Activated CD4-positive, alpha-beta T cell treated with anti-CD3 and anti-CD28 coated beads, Interleukin-2, amount 50 U/mL, for 1 hour (primary cell): ENCODE measurements at regions not wholly inside any gene's neighbourhood (a gene's known extent, or its start where the extent isn't known, plus 50 kb on each side); places are given as distances from the start of the nearest gene placed in this dataset.
"Not testable (repeated sequence)": the region's sequence is repeated elsewhere in the genome, so short reads cannot be mapped to it uniquely, and the experiment has no call there.

Source experiments
- DNase-seq: peaks from one replicate; pipeline ENCODE4 v3.0.0-alpha.2; 2020

DNA sequence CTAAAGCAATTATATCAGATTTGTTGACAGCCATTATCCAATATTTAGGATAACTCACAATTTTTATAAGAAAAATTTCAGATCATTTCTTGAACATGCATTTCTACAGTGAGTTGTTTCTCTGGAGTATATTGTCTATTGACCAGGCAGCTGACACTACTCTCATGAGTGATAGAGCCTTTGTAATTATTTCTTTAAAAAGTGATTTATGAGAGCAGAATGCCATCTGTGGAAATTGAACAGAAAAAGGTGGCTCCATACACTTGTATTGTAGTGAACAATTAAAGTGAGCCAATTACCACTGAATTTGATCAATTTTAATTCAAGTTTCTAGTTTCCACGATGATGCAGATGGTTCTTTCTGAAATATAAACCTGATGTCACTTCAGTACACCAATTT, 855.4 kb downstream of the TAF11L14 start:
- no peak for DNase-seq

- no peak for DNase-seq
Measured at GRCh38 chr5:18491349-18491748, 857.1 kb downstream of the TAF11L14 start.

GRCh38 chr5:18495157-18495556, 860.9 kb downstream of the TAF11L14 start:
- no peak for DNase-seq

GRCh38 chr5:18496041-18496440, 861.8 kb downstream of the TAF11L14 start:
- DNase-seq: no peak

GRCh38 chr5:18497089-18497488, 862.8 kb downstream of the TAF11L14 start:
- DNase-seq: no peak

DNA sequence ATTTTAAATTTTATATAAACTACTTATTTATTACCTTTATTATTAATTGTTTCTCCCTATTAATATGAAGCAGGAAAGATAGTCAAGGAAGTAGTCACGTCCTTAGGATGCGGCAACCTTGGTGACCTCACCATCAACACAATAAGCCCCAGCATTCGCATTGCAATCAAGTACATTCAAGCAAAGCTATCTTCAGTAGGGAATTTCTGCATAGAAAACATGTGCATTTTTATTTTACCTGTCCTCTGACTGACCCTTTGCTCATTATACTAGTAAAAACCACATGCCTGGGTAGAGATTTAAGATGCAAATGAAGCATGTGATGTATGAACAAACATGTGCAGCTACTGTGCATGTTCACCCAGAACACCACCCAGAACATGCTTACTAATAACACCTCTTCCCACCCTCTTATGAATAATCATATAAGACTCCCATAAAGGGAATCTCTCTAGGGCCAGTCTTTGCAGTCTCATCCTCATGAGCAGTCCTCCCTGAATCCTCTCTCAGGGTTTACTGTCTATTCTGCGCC, 869.6 kb downstream of the TAF11L14 start:
- DNase-seq: no peak

DNA sequence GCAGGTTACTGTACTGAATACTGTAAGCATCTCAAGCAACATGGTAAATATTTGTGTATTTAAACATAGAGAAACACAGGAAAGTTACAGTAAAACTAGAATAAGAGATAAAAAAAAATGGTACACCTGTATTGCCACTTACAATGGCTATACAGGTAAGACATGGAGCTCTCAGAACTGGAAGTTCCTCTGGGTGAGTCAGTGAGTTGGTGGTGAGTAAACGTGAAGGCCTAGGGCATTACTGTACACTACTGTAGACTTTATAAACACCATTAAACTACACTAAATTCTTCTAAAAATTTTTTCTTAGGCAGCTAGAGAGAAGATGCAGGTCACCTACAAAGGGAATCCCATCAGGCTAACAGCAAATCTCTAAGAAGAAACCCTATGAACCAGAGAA, 872.9 kb downstream of the TAF11L14 start:
- no peak for DNase-seq

- no peak for DNase-seq
Measured at GRCh38 chr5:18517641-18518380, 883.6 kb downstream of the TAF11L14 start.

DNA sequence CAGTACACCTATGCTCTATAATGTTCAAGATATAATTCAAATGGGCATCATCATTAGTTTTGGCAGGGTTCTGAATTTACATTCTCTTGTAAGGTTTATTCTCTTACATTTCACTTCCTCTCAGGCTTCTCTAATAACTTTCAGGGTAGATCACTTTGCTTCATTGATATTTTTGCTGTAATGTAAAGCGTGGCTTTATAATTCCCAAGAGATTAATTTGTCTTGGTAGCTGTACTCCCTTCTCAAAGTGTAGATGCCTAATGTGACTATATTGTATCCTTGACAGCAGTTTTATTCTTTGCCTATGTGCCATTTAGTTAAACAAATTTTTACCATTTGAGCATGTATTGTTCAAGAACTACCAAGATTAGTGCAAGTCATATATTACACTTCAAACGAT, 889.1 kb downstream of the TAF11L14 start:
- no peak for DNase-seq

GRCh38 chr5:18526792-18527405, 892.6 kb downstream of the TAF11L14 start:
- no peak for DNase-seq

GRCh38 chr5:18533137-18533536, 898.9 kb downstream of the TAF11L14 start:
- no peak for DNase-seq

DNA sequence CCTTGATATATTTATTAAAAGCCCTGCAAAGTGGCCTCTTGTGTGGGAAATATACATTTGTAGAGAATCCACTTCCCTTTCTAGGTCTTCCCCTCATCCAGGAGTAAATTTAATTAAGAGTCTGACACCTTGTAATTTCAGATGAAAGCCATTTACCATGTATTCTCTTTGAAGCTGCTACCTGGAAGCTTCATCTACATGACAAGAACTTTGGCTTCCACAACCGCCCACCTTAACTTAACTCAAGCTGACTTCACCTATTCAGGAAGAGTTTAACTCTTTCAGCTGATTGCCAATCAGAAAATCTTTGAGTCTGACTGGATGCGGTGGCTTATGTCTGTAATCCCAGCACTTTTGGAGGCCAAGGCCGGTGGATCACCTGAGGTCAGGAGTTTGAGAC, 899.9 kb downstream of the TAF11L14 start:
- no peak for DNase-seq

- DNase-seq: not testable (repeated sequence)
Measured at GRCh38 chr5:18535753-18536152, 901.5 kb downstream of the TAF11L14 start.

DNA sequence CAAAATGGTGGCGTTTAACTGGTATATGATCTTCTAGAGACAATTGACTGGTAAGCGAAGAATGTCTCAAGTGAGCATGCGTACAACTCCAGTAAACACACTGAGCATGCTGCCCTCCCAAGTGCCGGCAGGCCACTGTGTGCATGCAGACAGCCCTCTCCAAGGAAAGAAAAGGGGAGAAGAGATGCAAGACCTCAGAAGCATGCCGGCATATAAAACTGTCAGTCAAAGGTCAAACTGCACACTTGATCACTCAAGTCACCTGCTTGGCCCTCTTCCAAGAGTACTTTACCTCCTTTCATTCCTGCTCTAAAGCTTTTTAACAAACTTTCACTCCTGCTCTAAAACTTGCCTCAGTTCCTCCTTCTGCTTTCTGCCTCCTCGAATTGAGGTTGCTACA, 910.2 kb downstream of the TAF11L14 start:
- no peak for DNase-seq

GRCh38 chr5:18546591-18546990, 912.3 kb downstream of the TAF11L14 start:
- no peak for DNase-seq

DNA sequence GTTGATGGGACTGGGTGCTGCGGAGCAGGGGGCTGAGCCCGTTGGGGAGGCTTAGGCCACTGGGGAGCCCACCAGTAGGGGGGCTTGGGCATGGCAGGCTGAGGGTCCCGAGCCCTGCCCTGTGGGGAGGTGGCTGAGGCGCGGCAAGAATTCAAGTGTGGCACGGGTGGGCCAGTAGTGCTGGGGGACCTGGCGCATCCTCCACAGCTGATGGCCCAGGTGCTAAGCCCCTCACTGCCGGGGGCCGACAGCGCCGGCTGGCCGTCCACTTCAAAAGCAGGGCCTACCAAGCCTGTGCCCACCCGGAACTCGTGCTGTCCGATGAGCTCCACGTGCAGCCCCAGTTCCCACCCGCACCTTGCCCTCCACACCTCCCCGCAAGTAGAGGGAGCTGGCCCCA, 917.5 kb downstream of the TAF11L14 start:
- DNase-seq: no peak

DNA sequence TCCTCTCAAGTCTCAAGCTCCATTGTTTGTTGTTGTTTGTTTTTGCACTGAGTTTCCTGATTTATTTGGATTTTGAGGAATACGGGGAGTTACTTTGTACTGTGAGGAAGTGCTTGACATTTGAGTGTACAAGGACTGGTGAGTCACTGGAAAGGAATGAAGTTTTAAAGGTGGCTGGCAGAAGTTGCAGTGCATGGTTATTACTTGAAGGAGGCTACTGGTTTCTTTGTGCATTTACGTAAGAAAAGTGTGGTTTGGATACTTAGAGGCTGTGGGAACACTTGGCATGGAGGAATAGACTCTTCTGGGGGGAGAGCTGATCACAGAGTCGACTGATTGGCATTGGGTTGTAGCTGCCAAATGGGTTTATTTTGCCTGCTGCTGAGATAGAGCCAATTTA, 919.0 kb downstream of the TAF11L14 start:
- DNase-seq: no peak

- no peak for DNase-seq
Measured at GRCh38 chr5:18560602-18561001, 926.3 kb downstream of the TAF11L14 start.

DNA sequence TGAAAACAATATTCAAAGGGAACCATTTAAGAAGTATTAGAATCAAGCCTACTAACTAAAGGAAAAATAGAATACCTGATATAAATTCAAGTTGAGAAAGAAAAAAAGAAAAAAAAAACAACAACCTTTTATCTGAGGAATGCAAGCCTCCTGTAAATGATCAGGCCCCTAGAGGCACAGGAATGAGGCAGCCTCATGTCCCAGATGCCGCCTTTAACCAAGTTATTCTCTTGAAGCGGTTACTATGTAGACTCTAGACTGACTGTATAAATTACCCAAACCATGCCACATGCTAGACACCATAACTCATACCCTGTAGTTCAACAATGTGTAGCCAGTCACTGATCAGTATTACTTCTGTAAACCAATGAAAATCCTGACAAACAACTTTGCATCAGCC, 929.6 kb downstream of the TAF11L14 start:
- no peak for DNase-seq

GRCh38 chr5:18566671-18567070, 932.4 kb downstream of the TAF11L14 start:
- DNase-seq: no peak

DNA sequence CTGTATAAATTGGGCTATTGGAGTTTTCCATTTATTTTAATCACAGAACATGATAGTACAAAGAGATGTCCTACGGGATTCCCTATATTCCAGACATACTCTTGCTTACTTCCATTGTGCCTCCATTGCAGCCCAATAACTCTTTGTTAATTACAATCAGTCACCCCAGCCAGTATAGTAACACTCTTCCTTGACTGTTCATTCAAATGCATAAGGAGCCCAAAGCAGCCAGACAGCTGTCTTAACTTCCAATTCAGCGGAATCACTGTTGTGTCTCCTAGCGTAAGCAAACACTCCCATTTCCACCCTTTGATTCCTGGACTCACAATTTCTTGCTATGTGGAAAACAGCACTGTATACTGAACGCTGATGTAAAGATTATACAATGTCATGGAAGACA, 942.3 kb downstream of the TAF11L14 start:
- DNase-seq: no peak

DNA sequence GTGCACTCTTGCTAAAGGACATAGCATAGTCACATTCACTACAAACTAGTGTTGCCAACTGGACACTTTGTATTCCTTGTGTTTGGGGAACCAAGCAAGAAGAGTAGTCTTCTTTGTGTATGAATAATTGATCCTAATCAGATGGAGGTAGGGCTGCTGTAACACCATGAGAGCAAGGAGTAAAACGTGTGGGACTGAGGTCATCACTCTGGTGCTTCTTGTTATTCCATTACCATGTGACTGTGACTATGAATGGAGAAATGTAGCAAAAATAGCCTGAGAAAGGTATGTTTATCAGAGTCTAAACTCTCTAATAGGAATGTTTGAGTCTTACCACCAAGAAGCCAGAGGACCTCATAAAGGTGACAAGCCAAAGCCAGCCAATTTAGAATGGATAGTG, 966.9 kb downstream of the TAF11L14 start:
- DNase-seq: no peak

DNA sequence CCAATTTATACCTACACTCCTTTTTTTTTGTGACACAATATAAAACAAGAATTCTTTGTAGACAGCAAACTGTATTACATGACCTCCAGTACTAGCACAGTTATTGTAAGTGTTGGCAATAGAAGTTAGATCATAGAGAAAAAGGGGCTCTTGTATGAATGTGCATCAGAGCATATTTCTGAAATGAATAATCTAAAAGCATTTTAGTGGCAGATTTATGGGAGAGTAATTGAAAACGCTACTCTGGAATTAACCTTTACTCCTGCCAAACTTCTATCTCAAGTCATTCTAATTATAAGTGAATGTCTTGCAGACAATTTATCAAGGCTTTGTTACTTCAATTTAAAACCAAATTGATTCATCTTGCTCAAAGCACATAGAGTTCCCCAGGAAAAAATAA, 968.1 kb downstream of the TAF11L14 start:
- no peak for DNase-seq

GRCh38 chr5:18605186-18605585, 970.9 kb downstream of the TAF11L14 start:
- DNase-seq: no peak

DNA sequence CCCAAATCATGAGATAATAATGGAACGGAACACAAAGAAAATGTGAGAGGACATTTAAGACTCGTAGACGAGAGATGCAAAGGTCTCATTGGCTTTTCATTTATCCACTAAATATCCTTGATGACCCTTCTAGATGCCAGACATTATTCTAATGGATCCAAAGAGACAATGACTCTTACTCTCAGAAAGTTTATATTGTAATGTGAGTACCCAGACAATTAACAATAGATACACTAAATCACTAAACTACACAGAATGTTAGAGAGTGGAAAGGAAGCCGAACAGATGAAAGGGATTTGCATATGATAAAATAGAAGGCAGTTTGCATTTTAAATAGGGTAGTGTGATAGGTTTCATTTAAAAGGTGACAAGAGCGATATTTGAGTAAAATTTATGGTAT, 973.3 kb downstream of the TAF11L14 start:
- DNase-seq: no peak
